ENCODE measurements at regions not wholly inside any gene's neighbourhood (a gene's known extent, or its start where the extent isn't known, plus 50 kb on each side); places are given as distances from the start of the nearest gene placed in this dataset.

DNA sequence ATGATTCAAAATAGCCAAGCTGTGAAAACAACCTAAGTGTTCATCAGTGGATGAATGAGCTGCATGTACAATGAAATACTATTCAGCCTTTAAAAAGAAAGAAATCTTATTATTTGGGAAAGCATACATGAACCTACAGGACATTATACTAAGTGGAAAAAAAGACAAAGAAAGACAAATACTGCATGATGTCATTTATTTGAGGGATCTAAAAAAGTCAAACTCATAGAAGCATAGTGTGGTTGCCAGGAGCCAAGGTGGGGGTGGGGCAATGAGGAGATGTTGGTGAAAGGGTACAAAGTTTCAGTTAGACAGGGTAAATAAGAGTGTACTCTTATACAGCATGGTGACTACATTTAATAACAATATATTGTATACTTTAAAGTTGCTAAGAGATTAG is 261.5 kb downstream of the PARP8 start:
- Histone ChIP-seq H4K5ac (ENCODE audit: insufficient read length, low read depth, low read length) (no peak overlapping the region), H3K27ac (ENCODE audit: low read depth, low read length) (no peak overlapping the region), H2AFZ (ENCODE audit: low read length) (no peak overlapping the region), H3K36me3 (ENCODE audit: control insufficient read depth in 2 of 4, insufficient read depth in 4 of 4, low read length in 3 of 4) (no peaks in the 10 kb centered on the region), H2AK5ac (ENCODE audit: low read depth, low read length) (no peak overlapping the region), H4K20me1 (replicated peaks in 1 of 2; ENCODE audit: control insufficient read depth in 1 of 2, insufficient read depth in 2 of 2, low read length in 2 of 2) (no peaks in the 10 kb centered on the region), H2BK15ac (ENCODE audit: low read length) (no peak overlapping the region), H3K23me2 (ENCODE audit: low read depth, low read length) (no peaks in the 10 kb centered on the region), H2BK5ac (ENCODE audit: low read depth, low read length) (no peak overlapping the region), H3K14ac (ENCODE audit: insufficient read length) (no peak overlapping the region), H3K27me3 (replicated peaks in 1 of 4; ENCODE audit: control insufficient read depth in 3 of 4, extremely low read depth in 1 of 4, insufficient read depth in 3 of 4, low read length in 3 of 4) (no peaks in the 10 kb centered on the region), H3K4me3 (ENCODE audit: extremely low read depth in 1 of 4, insufficient read depth in 2 of 4, low read depth in 3 of 4, low read length in 4 of 4) (no peak overlapping the region), H3K4me2 (ENCODE audit: insufficient read depth in 1 of 2, low read depth in 2 of 2, low read length in 2 of 2) (no peak overlapping the region), H3K56ac (replicated peaks; ENCODE audit: insufficient read length, low read depth, low read length) (no peak overlapping the region), H3K9ac (replicated peaks in 1 of 4; ENCODE audit: extremely low read depth in 1 of 4, low read depth in 3 of 4, low read length in 3 of 4) (no peak overlapping the region), H3K23ac (ENCODE audit: insufficient read length) (no peak overlapping the region), H2BK120ac (replicated peaks; ENCODE audit: low read depth, low read length) (no peak overlapping the region), H2BK20ac (ENCODE audit: low read length) (no peak overlapping the region), H3K4ac (replicated peaks; ENCODE audit: insufficient read length, low read depth, low read length) (no peak overlapping the region), H3K79me2 (ENCODE audit: control insufficient read depth in 1 of 2, insufficient read depth in 2 of 2, low read length in 2 of 2) (no peaks in the 10 kb centered on the region), H4K91ac (replicated peaks; ENCODE audit: insufficient read length, low read length) (no peak overlapping the region), H3K79me1 (ENCODE audit: low read depth, low read length) (no peaks in the 10 kb centered on the region), H3K18ac (ENCODE audit: extremely low read depth, low read length) (no peak overlapping the region), H2BK12ac (ENCODE audit: low read depth, low read length) (no peak overlapping the region), H3K9me3 (ENCODE audit: insufficient read depth in 2 of 2, low read depth in 1 of 2, low read length in 1 of 2) (no peaks in the 10 kb centered on the region), H3K4me1 (replicated peaks in 1 of 4; ENCODE audit: control insufficient read depth in 3 of 4, insufficient read depth in 4 of 4, low read length in 3 of 4) (no peaks in the 10 kb centered on the region), H4K8ac (ENCODE audit: extremely low read depth, insufficient read depth, low read length) (no peak overlapping the region)
- ChIA-PET CTCF (ENCODE audit: partially characterized antibody) (interaction anchor here (0.8 kb wide), 1 partner anchor 576 kb away, joined by 3 read pairs; no protein-coding TSS in a partner anchor), POLR2A (ENCODE audit: partially characterized antibody) (no interaction called here)
- DNase-seq (ENCODE audit: low read depth in 1 of 2, low spot score in 2 of 2) (no peak), FAIRE-seq (no peak)
- TF ChIP-seq TAF7 (optimal IDR thresholded peaks at IDR 0.05; ENCODE audit: borderline replicate concordance, low read depth, low read length), result no peak
- TF ChIP-seq SAP30 (IDR thresholded peaks at IDR 0.05; ENCODE audit: insufficient read depth, insufficient replicate concordance, low read length), result no peak
- TF ChIP-seq HDAC6 (IDR thresholded peaks at IDR 0.05; ENCODE audit: low read depth, low read length), result no peak
- no peak for TF ChIP-seq SP4 (IDR thresholded peaks at IDR 0.05; ENCODE audit: low read length)
- TF ChIP-seq RNF2 (IDR thresholded peaks at IDR 0.05; ENCODE audit: borderline replicate concordance, low read depth, low read length, missing control alignments, poor library complexity, severe bottlenecking), result no peak
- TF ChIP-seq, protein P1, sequence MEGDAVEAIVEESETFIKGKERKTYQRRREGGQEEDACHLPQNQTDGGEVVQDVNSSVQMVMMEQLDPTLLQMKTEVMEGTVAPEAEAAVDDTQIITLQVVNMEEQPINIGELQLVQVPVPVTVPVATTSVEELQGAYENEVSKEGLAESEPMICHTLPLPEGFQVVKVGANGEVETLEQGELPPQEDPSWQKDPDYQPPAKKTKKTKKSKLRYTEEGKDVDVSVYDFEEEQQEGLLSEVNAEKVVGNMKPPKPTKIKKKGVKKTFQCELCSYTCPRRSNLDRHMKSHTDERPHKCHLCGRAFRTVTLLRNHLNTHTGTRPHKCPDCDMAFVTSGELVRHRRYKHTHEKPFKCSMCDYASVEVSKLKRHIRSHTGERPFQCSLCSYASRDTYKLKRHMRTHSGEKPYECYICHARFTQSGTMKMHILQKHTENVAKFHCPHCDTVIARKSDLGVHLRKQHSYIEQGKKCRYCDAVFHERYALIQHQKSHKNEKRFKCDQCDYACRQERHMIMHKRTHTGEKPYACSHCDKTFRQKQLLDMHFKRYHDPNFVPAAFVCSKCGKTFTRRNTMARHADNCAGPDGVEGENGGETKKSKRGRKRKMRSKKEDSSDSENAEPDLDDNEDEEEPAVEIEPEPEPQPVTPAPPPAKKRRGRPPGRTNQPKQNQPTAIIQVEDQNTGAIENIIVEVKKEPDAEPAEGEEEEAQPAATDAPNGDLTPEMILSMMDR (IDR thresholded peaks at IDR 0.05; ENCODE audit: control extremely low read depth in 1 of 3, insufficient read depth in 1 of 3, low read depth in 1 of 3, low read length in 3 of 3), result no peak
- no peak for TF ChIP-seq KDM4A (IDR thresholded peaks at IDR 0.05; ENCODE audit: low read depth, low read length, severe bottlenecking)
- TF ChIP-seq, protein P2, sequence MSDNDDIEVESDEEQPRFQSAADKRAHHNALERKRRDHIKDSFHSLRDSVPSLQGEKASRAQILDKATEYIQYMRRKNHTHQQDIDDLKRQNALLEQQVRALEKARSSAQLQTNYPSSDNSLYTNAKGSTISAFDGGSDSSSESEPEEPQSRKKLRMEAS (IDR thresholded peaks at IDR 0.05), result no peak
- TF ChIP-seq CEBPB (IDR thresholded peaks at IDR 0.05; ENCODE audit: low read depth, low read length), result no peak
- no peak for TF ChIP-seq CTBP2 (IDR thresholded peaks at IDR 0.05; ENCODE audit: borderline replicate concordance, insufficient read depth, insufficient read length, low read length)
- no peak for TF ChIP-seq FOSL1 (IDR thresholded peaks at IDR 0.05; ENCODE audit: insufficient read depth, low read depth, low read length)
- no peak for TF ChIP-seq POLR2A (IDR thresholded peaks at IDR 0.05; ENCODE audit: control extremely low read depth in 1 of 2, low read depth in 2 of 2, low read length in 2 of 2)
- no peak for TF ChIP-seq BRCA1 (IDR thresholded peaks at IDR 0.05; ENCODE audit: low read depth, low read length)

All from H1 (cell line).